HG02852 (cell line): ENCODE measurements at regions not wholly inside any gene's neighbourhood (a gene's known extent, or its start where the extent isn't known, plus 50 kb on each side); places are given as distances from the start of the nearest gene placed in this dataset.

ENCODE experiments used
- ATAC-seq: cut with Tn5 transposase; IDR thresholded peaks from one replicate; pipeline ENCODE4 v1.9.1; 2021; ENCODE audit warnings: mild to moderate bottlenecking, moderate library complexity; ENCODE audit not compliant: unreplicated experiment

DNA sequence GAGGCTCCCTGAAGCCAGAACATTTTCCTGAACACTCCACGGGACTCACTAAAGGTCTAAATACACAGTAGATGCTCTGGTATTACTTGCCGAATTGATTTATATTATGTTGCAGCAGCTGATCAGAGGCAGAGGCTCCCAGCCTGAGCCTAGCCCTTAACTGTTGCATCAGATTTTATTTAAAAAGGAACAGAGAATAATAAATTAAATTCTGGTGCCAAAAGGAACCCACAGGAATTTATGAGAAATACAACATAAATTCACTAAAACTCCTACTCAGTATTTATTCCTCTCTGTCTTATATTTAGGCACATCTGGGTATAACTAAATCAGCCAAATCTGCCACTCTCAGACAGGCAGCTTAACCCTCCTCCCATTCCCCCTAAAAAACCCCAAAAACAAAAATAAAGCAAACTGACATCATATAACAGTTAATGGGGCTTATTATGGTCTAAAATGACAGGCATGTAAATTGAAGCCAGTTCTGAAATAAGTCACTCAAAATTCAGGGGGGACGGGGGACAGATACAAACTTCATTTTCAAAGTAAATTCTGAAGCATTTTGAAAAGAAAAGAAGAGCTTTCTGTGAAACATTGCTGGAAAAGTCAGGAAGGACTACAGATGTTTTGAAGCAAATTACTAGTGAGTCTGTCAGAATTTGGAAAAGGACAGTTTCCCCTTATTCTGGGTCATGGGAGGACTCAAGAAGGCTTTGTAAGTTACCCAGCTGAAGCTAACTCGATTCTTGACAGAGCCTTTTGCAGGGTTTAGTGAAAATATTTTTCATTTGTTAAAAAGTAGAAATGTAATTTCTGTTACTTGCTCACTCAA is 53.8 kb upstream of the CORO2B start:
- no peak for ATAC-seq

DNA sequence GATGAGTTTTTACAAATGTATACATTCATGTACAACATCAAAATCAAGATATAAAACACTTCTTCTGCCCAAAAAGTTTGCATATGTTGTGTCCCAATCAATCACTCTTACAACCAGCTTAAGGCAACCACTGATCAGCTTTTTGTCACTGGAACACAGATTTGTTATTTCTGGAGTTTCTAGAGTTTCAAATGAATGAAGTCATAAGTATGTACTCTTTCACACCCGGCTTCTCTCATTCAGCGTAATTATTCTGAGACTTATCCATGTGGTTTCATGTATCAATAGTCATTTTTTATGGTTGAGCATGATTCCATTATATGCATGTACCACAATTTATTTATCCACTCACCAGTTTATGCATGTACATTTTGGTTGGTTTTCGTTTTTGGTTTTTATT is 53.0 kb upstream of the CORO2B start:
- peak; percentile 24 for ATAC-seq

GRCh38 chr15:68526269-68526668 is 52.5 kb upstream of the CORO2B start:
- peak; percentile 68 for ATAC-seq

GRCh38 chr15:68526784-68527183 is 52.0 kb upstream of the CORO2B start:
- ATAC-seq = no peak

GRCh38 chr15:68528626-68529290 is 50.0 kb upstream of the CORO2B start:
- ATAC-seq = no peak
